ENCODE measurements at regions not wholly inside any gene's neighbourhood (a gene's known extent, or its start where the extent isn't known, plus 50 kb on each side); places are given as distances from the start of the nearest gene placed in this dataset.

GRCh38 chr11:112412383-112412782, 151.7 kb upstream of the PLET1 start:
- CTCF ChIA-PET (ENCODE audit: partially characterized antibody): interaction anchor here (1.6 kb wide), 1 partner anchor 42 kb away, joined by 7 read pairs; no protein-coding TSS in a partner anchor
- H2BK20ac ChIP-seq (ENCODE audit: low read length): no peak overlapping the region
- no peak overlapping the region for H3K4me3 ChIP-seq (ENCODE audit: extremely low read depth in 1 of 4, insufficient read depth in 2 of 4, low read depth in 3 of 4, low read length in 4 of 4)
- H3K79me2 ChIP-seq (ENCODE audit: control insufficient read depth in 1 of 2, insufficient read depth in 2 of 2, low read length in 2 of 2): no peaks in the 10 kb centered on the region
- DNase-seq (ENCODE audit: low read depth in 1 of 2, low spot score in 2 of 2) (no peak), FAIRE-seq (no peak)
- no peak overlapping the region for H3K4ac ChIP-seq (replicated peaks; ENCODE audit: insufficient read length, low read depth, low read length)
- H3K79me1 ChIP-seq (ENCODE audit: low read depth, low read length): no peaks in the 10 kb centered on the region
- no peaks in the 10 kb centered on the region for H3K23me2 ChIP-seq (ENCODE audit: low read depth, low read length)
- no peaks in the 10 kb centered on the region for H3K36me3 ChIP-seq (ENCODE audit: control insufficient read depth in 2 of 4, insufficient read depth in 4 of 4, low read length in 3 of 4)
- POLR2A ChIA-PET (ENCODE audit: partially characterized antibody): no interaction called here
- H3K9me3 ChIP-seq (ENCODE audit: insufficient read depth in 2 of 2, low read depth in 1 of 2, low read length in 1 of 2): peaks cover 3 to 8% of the 10 kb centered on the region in 2 experiments; a peak in 3 of 4 replicates
- H2AFZ ChIP-seq (ENCODE audit: low read length): no peak overlapping the region
- no peak overlapping the region for H3K9ac ChIP-seq (replicated peaks in 1 of 4; ENCODE audit: extremely low read depth in 1 of 4, low read depth in 3 of 4, low read length in 3 of 4)
- WGBS, 2 experiments (ENCODE audit: extremely low coverage in 1 of 2, insufficient coverage in 1 of 2, insufficient read length in 1 of 2, insufficient replicate concordance in 2 of 2, low coverage in 1 of 2, low lambda C conversion rate in 2 of 2, missing lambda C conversion rate in 1 of 2): 72% methylated on average over 4 of the region's 4 CpGs; no CpG with 5 or more reads in 1 of the 2 experiments
- no peak overlapping the region for H4K8ac ChIP-seq (ENCODE audit: extremely low read depth, insufficient read depth, low read length)
- no peak overlapping the region for H4K91ac ChIP-seq (replicated peaks; ENCODE audit: insufficient read length, low read length)
- H4K5ac ChIP-seq (ENCODE audit: insufficient read length, low read depth, low read length): no peak overlapping the region
- no peak overlapping the region for H3K27ac ChIP-seq (ENCODE audit: low read depth, low read length)
- H2BK12ac ChIP-seq (ENCODE audit: low read depth, low read length): no peak overlapping the region
- H3K4me1 ChIP-seq (replicated peaks in 1 of 4; ENCODE audit: control insufficient read depth in 3 of 4, insufficient read depth in 4 of 4, low read length in 3 of 4): peaks cover 3 to 13% (median 9%) of the 10 kb centered on the region in 4 experiments; a peak in 5 of 7 replicates
- no peaks in the 10 kb centered on the region for H4K20me1 ChIP-seq (replicated peaks in 1 of 2; ENCODE audit: control insufficient read depth in 1 of 2, insufficient read depth in 2 of 2, low read length in 2 of 2)
- H3K23ac ChIP-seq (ENCODE audit: insufficient read length): no peak overlapping the region
- no peak overlapping the region for H3K14ac ChIP-seq (ENCODE audit: insufficient read length)
- no peak overlapping the region for H2AK5ac ChIP-seq (ENCODE audit: low read depth, low read length)
- TF ChIP-seq, protein P1, sequence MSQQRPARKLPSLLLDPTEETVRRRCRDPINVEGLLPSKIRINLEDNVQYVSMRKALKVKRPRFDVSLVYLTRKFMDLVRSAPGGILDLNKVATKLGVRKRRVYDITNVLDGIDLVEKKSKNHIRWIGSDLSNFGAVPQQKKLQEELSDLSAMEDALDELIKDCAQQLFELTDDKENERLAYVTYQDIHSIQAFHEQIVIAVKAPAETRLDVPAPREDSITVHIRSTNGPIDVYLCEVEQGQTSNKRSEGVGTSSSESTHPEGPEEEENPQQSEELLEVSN (IDR thresholded peaks at IDR 0.05): no peak
- no peak for TF ChIP-seq SRF (IDR thresholded peaks at IDR 0.05; ENCODE audit: low read depth, low read length)
- TF ChIP-seq CBX5 (IDR thresholded peaks at IDR 0.05; ENCODE audit: low read depth, low read length): no peak
- TF ChIP-seq RFX5 (IDR thresholded peaks at IDR 0.05; ENCODE audit: borderline replicate concordance, low read depth, low read length): no peak
- TF ChIP-seq RAD21 (IDR thresholded peaks at IDR 0.05 in 1 of 2, conservative IDR thresholded peaks at IDR 0.05 in 1 of 2; ENCODE audit: low read depth in 2 of 2, low read length in 2 of 2): no peak
- no peak for TF ChIP-seq TCF12 (IDR thresholded peaks at IDR 0.05; ENCODE audit: low read depth, low read length)
- TF ChIP-seq POLR2AphosphoS5 (IDR thresholded peaks at IDR 0.05; ENCODE audit: low read depth, low read length): no peak
- no peak for TF ChIP-seq JUND (IDR thresholded peaks at IDR 0.05; ENCODE audit: low read length)
- no peak overlapping the region for H2BK120ac ChIP-seq (replicated peaks; ENCODE audit: low read depth, low read length)
- H2BK15ac ChIP-seq (ENCODE audit: low read length): no peak overlapping the region
- no peak overlapping the region for H3K18ac ChIP-seq (ENCODE audit: extremely low read depth, low read length)
- H3K27me3 ChIP-seq (replicated peaks in 1 of 4; ENCODE audit: control insufficient read depth in 3 of 4, extremely low read depth in 1 of 4, insufficient read depth in 3 of 4, low read length in 3 of 4): peaks cover 0 to 2% (median 0%) of the 10 kb centered on the region in 4 experiments; a peak in 1 of 7 replicates
- H3K56ac ChIP-seq (replicated peaks; ENCODE audit: insufficient read length, low read depth, low read length): no peak overlapping the region
- H3K4me2 ChIP-seq (ENCODE audit: insufficient read depth in 1 of 2, low read depth in 2 of 2, low read length in 2 of 2): no peak overlapping the region
- no peak overlapping the region for H2BK5ac ChIP-seq (ENCODE audit: low read depth, low read length)

Measured in H1 (cell line).